ENCODE measurements at regions not wholly inside any gene's neighbourhood (a gene's known extent, or its start where the extent isn't known, plus 50 kb on each side); places are given as distances from the start of the nearest gene placed in this dataset.
"Not testable (repeated sequence)": the region's sequence is repeated elsewhere in the genome, so short reads cannot be mapped to it uniquely, and the experiment has no call there.

GRCh38 chr4:188780686-188781085 is 641.4 kb downstream of the TRIML1 start:
- Mint-ChIP-seq H3K27me3 (ENCODE audit: unreplicated experiment) (peaks cover 4% of the 10 kb centered on the region), H3K9me3 (ENCODE audit: unreplicated experiment) (peaks cover 3% of the 10 kb centered on the region)

DNA sequence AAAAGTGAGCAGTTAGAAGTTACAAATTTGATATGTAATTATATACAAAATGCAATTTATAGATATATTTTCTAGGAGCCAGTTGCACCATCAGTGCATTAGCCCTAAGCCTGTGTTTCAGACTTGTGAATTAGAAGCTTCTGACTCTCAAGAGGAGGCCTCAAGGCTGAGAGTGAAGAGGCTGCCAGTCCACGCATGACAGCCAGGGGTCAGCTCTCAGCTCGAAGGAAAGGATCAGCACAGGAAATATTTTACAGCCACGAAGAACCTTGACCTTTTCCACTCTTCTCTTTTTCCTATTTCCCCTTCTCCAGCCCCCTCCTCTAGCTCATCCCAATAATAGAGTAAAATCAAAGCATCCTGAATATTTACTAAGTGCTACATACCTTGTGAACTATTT is 642.4 kb downstream of the TRIML1 start:
- Mint-ChIP-seq H3K36me3 (ENCODE audit: unreplicated experiment) (no peaks in the 10 kb centered on the region), H3K27me3 (ENCODE audit: unreplicated experiment) (peaks cover 4% of the 10 kb centered on the region), H3K27ac (ENCODE audit: unreplicated experiment) (no peak overlapping the region), H3K4me1 (ENCODE audit: low read depth, unreplicated experiment) (peaks cover 23% of the 10 kb centered on the region), H3K9me3 (ENCODE audit: unreplicated experiment) (peaks cover 3% of the 10 kb centered on the region), H3K4me3 (ENCODE audit: unreplicated experiment) (no peak overlapping the region)
- peak; percentile 60 for TF ChIP-seq CTCF (IDR thresholded peaks at IDR 0.05; ENCODE audit: partially characterized antibody, unreplicated experiment)
- peak; percentile 51 for DNase-seq

More at GRCh38 chr4:188780686-188781085, 641.4 kb downstream of the TRIML1 start:
- H3K4me3 Mint-ChIP-seq (ENCODE audit: unreplicated experiment) = no peak overlapping the region
- no peak overlapping the region for H3K27ac Mint-ChIP-seq (ENCODE audit: unreplicated experiment)
- no peaks in the 10 kb centered on the region for H3K36me3 Mint-ChIP-seq (ENCODE audit: unreplicated experiment)
- no peak for TF ChIP-seq CTCF (IDR thresholded peaks at IDR 0.05; ENCODE audit: partially characterized antibody, unreplicated experiment)
- peaks cover 23% of the 10 kb centered on the region for H3K4me1 Mint-ChIP-seq (ENCODE audit: low read depth, unreplicated experiment)
- DNase-seq = no peak

GRCh38 chr4:188783175-188783574 is 643.9 kb downstream of the TRIML1 start:
- Mint-ChIP-seq H3K27me3 (ENCODE audit: unreplicated experiment) (peaks cover 4% of the 10 kb centered on the region), H3K4me3 (ENCODE audit: unreplicated experiment) (peak overlapping the region; percentile 16), H3K9me3 (ENCODE audit: unreplicated experiment) (peaks cover 3% of the 10 kb centered on the region), H3K27ac (ENCODE audit: unreplicated experiment) (peak overlapping the region; percentile 7), H3K36me3 (ENCODE audit: unreplicated experiment) (no peaks in the 10 kb centered on the region), H3K4me1 (ENCODE audit: low read depth, unreplicated experiment) (peaks cover 23% of the 10 kb centered on the region)
- TF ChIP-seq CTCF (IDR thresholded peaks at IDR 0.05; ENCODE audit: partially characterized antibody, unreplicated experiment) = no peak
- no peak for DNase-seq

GRCh38 chr4:188783606-188784160 is 644.4 kb downstream of the TRIML1 start:
- Mint-ChIP-seq H3K4me3 (ENCODE audit: unreplicated experiment) (peak overlapping the region; percentile 72), H3K4me1 (ENCODE audit: low read depth, unreplicated experiment) (peaks cover 23% of the 10 kb centered on the region), H3K27ac (ENCODE audit: unreplicated experiment) (peak overlapping the region; percentile 46), H3K27me3 (ENCODE audit: unreplicated experiment) (peaks cover 4% of the 10 kb centered on the region), H3K9me3 (ENCODE audit: unreplicated experiment) (peaks cover 3% of the 10 kb centered on the region), H3K36me3 (ENCODE audit: unreplicated experiment) (no peaks in the 10 kb centered on the region)
- TF ChIP-seq CTCF (IDR thresholded peaks at IDR 0.05; ENCODE audit: partially characterized antibody, unreplicated experiment) = no peak
- DNase-seq = peak; percentile 74

GRCh38 chr4:188796600-188796999 is 657.4 kb downstream of the TRIML1 start:
- H3K27me3 Mint-ChIP-seq (ENCODE audit: unreplicated experiment); DNase-seq; H3K27ac Mint-ChIP-seq (ENCODE audit: unreplicated experiment); H3K9me3 Mint-ChIP-seq (ENCODE audit: unreplicated experiment); H3K36me3 Mint-ChIP-seq (ENCODE audit: unreplicated experiment); H3K4me3 Mint-ChIP-seq (ENCODE audit: unreplicated experiment); H3K4me1 Mint-ChIP-seq (ENCODE audit: low read depth, unreplicated experiment): not testable (repeated sequence)

GRCh38 chr4:188797011-188797410 is 657.8 kb downstream of the TRIML1 start:
- not testable (repeated sequence) for H3K4me1 Mint-ChIP-seq (ENCODE audit: low read depth, unreplicated experiment); DNase-seq; H3K4me3 Mint-ChIP-seq (ENCODE audit: unreplicated experiment); H3K27me3 Mint-ChIP-seq (ENCODE audit: unreplicated experiment); H3K9me3 Mint-ChIP-seq (ENCODE audit: unreplicated experiment); H3K27ac Mint-ChIP-seq (ENCODE audit: unreplicated experiment); H3K36me3 Mint-ChIP-seq (ENCODE audit: unreplicated experiment)

Data from glutamatergic neuron (in vitro differentiated cells).